HG03060 (cell line): ENCODE measurements at regions not wholly inside any gene's neighbourhood (a gene's known extent, or its start where the extent isn't known, plus 50 kb on each side); places are given as distances from the start of the nearest gene placed in this dataset.

ENCODE experiments used
- ATAC-seq: cut with Tn5 transposase; IDR thresholded peaks from one replicate; pipeline ENCODE4 v1.9.1; 2021; ENCODE audit warnings: low read depth, moderate number of reproducible peaks; ENCODE audit not compliant: unreplicated experiment

- ATAC-seq: no peak
Measured at GRCh38 chr5:136924490-136924889, 559.1 kb upstream of the TRPC7 start.

GRCh38 chr5:136910625-136911024 lies 545.3 kb upstream of the TRPC7 start:
- no peak for ATAC-seq

GRCh38 chr5:136909906-136910305 lies 544.6 kb upstream of the TRPC7 start:
- no peak for ATAC-seq

GRCh38 chr5:136907371-136907770 lies 542.0 kb upstream of the TRPC7 start:
- ATAC-seq: no peak

GRCh38 chr5:136906545-136906944 lies 541.2 kb upstream of the TRPC7 start:
- no peak for ATAC-seq

- no peak for ATAC-seq
Measured at GRCh38 chr5:136905571-136905970, 540.2 kb upstream of the TRPC7 start.

- ATAC-seq: no peak
Measured at GRCh38 chr5:136894070-136894469, 528.7 kb upstream of the TRPC7 start.

GRCh38 chr5:136892000-136892399 lies 526.7 kb upstream of the TRPC7 start:
- ATAC-seq: no peak

- ATAC-seq: no peak
Measured at GRCh38 chr5:136891175-136891972, 526.0 kb upstream of the TRPC7 start.

GRCh38 chr5:136890431-136891148 lies 525.2 kb upstream of the TRPC7 start:
- ATAC-seq: no peak

- ATAC-seq: no peak
Measured at GRCh38 chr5:136886608-136887007, 521.3 kb upstream of the TRPC7 start.

- no peak for ATAC-seq
Measured at GRCh38 chr5:136864960-136865359, 499.6 kb upstream of the TRPC7 start.

GRCh38 chr5:136856648-136857047 lies 491.3 kb upstream of the TRPC7 start:
- no peak for ATAC-seq

GRCh38 chr5:136853971-136854370 lies 488.6 kb upstream of the TRPC7 start:
- no peak for ATAC-seq

- ATAC-seq: no peak
Measured at GRCh38 chr5:136840601-136841000, 475.3 kb upstream of the TRPC7 start.

GRCh38 chr5:136836093-136836492 lies 470.7 kb upstream of the TRPC7 start:
- no peak for ATAC-seq

GRCh38 chr5:136820848-136821247 lies 455.5 kb upstream of the TRPC7 start:
- no peak for ATAC-seq

GRCh38 chr5:136819526-136820302 lies 454.4 kb upstream of the TRPC7 start:
- no peak for ATAC-seq

- no peak for ATAC-seq
Measured at GRCh38 chr5:136816327-136816726, 451.0 kb upstream of the TRPC7 start.

- no peak for ATAC-seq
Measured at GRCh38 chr5:136814619-136815378, 449.5 kb upstream of the TRPC7 start.
